Activated T-cell treated with anti-CD3 and anti-CD28 coated beads, Interleukin-2, amount 50 U/mL, for 72 hours (primary cell): ENCODE measurements at regions not wholly inside any gene's neighbourhood (a gene's known extent, or its start where the extent isn't known, plus 50 kb on each side); places are given as distances from the start of the nearest gene placed in this dataset.

Experiments
- ATAC-seq, 2 donors: fragments of 150-1000 bp; cut with Tn5 transposase; replicated peaks in 1 of 2; 2 replicates each; pipeline ENCODE4 v1.10.0; 2021; ENCODE audit warnings: moderate library complexity in 2 of 2, mild to moderate bottlenecking in 1 of 2
- DNase-seq, 2 donors: peaks; one replicate each; pipeline ENCODE4 v3.0.0; 2021 to 2022; ENCODE audit warnings: mixed read lengths in 1 of 2
- H3K27ac Mint-ChIP-seq: one replicate; pipeline ENCODE4 v1.8.0; 2022; ENCODE audit warnings: mild to moderate bottlenecking, moderate library complexity, mixed read lengths
- H3K27me3 Mint-ChIP-seq: one replicate; pipeline ENCODE4 v1.8.0; 2022; ENCODE audit warnings: low read depth, mixed read lengths
- H3K36me3 Mint-ChIP-seq, 2 donors: one replicate each; pipeline ENCODE4 v1.8.0; 2022; ENCODE audit warnings: mixed read lengths in 2 of 2, mild to moderate bottlenecking in 1 of 2; ENCODE audit not compliant: insufficient read depth in 2 of 2
- H3K4me1 Mint-ChIP-seq: one replicate; pipeline ENCODE4 v1.8.0; 2022; ENCODE audit warnings: low read depth, mixed read lengths
- H3K4me3 Mint-ChIP-seq, 2 donors: one replicate each; pipeline ENCODE4 v1.8.0; 2022; ENCODE audit warnings: mild to moderate bottlenecking in 2 of 2, mixed read lengths in 2 of 2, moderate library complexity in 2 of 2
- H3K9me3 Mint-ChIP-seq, 2 donors: one replicate each; pipeline ENCODE4 v1.8.0; 2022; ENCODE audit warnings: mixed read lengths in 2 of 2

DNA sequence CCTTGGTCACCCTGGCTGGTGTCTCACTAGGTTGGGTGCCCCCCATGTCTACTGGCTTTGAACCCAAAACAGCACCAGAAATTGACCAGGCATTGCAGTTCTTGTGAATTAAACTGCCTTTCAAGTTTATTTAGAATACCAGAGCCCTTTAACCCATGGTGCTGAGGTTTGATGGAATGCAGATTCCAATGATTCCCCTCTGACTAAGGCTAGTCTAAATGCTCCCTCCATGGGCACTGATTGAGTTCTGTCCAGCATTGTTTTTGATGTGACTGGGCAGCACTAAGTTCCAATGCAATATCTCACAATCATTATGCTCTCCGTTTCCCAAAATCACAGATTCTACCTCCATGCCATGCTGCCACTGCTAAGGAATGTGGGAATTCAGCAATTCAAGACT, 1047.4 kb upstream of the LRRN3 start:
- Mint-ChIP-seq H3K36me3 (no peaks in the 10 kb centered on the region), H3K4me1 (no peaks in the 10 kb centered on the region), H3K9me3 (peaks cover 2 to 5% of the 10 kb centered on the region in 2 donors), H3K27me3 (no peaks in the 10 kb centered on the region), H3K27ac (no peak overlapping the region), H3K4me3 (no peak overlapping the region)
- ATAC-seq = no peak
- no peak for DNase-seq

DNA sequence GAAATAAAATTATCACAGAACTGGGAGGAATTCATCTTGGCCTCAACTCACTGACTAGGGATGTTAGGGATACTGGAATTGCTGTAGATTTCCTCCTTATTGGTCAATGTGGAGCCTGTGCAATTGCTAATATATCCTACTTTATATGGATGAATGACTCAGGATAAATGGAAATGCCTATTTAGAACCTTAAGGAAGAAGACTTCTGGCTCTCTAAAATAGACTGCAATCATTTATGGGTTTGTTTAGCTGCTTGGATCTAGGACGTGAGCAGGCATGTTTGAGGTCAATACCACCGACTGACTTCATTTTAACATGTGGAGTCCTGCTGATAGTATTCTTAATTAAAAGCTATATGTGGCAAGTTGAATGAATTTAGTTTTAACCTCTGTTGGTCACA, 1040.1 kb upstream of the LRRN3 start:
- Mint-ChIP-seq H3K4me1 (no peaks in the 10 kb centered on the region), H3K4me3 (no peak overlapping the region), H3K36me3 (no peaks in the 10 kb centered on the region), H3K9me3 (no peaks in the 10 kb centered on the region), H3K27me3 (no peaks in the 10 kb centered on the region), H3K27ac (no peak overlapping the region)
- DNase-seq (no peak), ATAC-seq (no peak)

DNA sequence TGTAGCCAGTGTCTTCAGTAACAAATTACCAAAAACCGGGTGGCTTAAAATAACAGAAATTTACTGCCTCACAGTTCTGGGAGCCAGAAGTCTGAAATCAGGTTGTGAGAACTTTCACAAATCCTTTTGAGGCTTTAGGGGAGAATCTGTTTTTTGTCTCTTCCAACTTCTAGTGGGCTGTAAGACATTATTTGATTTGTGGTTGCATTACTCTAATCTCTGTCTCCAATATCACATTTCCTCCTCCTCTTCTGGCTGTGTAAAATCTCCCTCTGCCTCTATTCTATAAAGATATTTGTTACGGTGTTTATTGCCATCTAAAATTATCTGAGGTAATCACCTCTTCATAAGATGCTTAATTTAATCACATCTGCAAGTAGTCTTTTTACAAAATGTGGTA, 1039.6 kb upstream of the LRRN3 start:
- H3K9me3 Mint-ChIP-seq = no peaks in the 10 kb centered on the region
- no peaks in the 10 kb centered on the region for H3K4me1 Mint-ChIP-seq
- no peak for DNase-seq
- ATAC-seq = no peak
- no peaks in the 10 kb centered on the region for H3K36me3 Mint-ChIP-seq
- H3K27ac Mint-ChIP-seq = no peak overlapping the region
- no peak overlapping the region for H3K4me3 Mint-ChIP-seq
- H3K27me3 Mint-ChIP-seq = no peaks in the 10 kb centered on the region

DNA sequence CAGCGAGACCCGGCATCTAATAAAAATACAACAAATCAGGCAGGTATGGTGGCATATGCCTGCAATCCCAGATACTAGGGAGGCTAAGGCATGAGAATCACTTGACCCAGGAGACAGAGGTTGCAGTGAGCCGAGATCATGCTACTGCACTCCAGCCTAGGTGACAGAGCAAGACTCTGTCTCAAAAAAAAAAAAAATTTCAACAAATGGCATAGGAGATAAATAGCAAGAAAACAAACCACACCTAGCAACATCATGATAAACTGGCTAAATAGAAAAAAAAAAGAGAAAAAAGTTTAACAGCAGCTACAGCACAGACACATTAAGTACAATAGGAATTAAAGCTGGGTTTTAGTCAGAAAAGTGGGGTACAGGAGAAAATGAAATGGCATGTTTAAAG, 1034.6 kb upstream of the LRRN3 start:
- Mint-ChIP-seq H3K27ac (no peak overlapping the region), H3K4me3 (no peak overlapping the region), H3K36me3 (no peaks in the 10 kb centered on the region), H3K9me3 (no peaks in the 10 kb centered on the region), H3K4me1 (no peaks in the 10 kb centered on the region), H3K27me3 (no peaks in the 10 kb centered on the region)
- ATAC-seq (no peak), DNase-seq (no peak)

DNA sequence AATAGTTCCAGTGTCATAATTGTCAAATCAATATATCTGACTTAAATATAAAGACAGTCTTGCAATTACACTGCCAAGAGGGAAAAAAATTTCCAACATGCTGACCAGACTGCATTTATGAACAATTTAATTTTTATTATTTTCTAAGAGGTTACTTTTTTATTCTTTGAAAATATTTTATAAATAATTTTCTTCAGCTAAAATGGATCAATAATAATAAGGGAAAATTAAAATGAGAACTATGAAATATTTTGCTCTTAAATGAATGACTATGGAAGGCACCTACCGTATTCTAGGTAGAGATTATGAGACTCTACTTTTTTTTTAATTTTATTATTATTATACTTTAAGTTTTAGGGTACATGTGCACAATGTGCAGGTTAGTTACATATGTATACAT, 1032.5 kb upstream of the LRRN3 start:
- Mint-ChIP-seq H3K27ac (no peak overlapping the region), H3K9me3 (no peaks in the 10 kb centered on the region), H3K4me1 (no peaks in the 10 kb centered on the region), H3K36me3 (no peaks in the 10 kb centered on the region), H3K27me3 (no peaks in the 10 kb centered on the region), H3K4me3 (no peak overlapping the region)
- ATAC-seq (no peak), DNase-seq (no peak)

DNA sequence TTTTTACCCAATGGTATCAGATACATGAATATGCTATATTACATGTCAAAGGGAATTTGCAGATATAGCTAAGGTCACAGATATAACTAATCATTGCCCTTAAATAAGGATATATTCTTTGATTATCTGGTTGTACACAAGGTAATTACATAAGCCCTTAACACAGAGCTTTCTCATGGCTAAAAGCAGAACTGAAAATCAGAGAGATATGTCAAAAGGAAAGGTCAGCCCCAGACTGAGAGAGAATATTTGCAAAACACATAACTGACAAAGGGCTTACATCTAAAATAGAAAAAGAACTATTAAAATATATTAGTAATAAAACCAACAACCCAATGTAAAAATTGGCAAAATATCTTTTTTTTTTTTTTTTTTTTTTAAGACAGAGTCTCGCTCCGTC, 1029.5 kb upstream of the LRRN3 start:
- Mint-ChIP-seq H3K4me1 (no peaks in the 10 kb centered on the region), H3K27me3 (no peaks in the 10 kb centered on the region), H3K36me3 (no peaks in the 10 kb centered on the region), H3K4me3 (no peak overlapping the region), H3K27ac (no peak overlapping the region), H3K9me3 (no peaks in the 10 kb centered on the region)
- DNase-seq (no peak), ATAC-seq (no peak)

DNA sequence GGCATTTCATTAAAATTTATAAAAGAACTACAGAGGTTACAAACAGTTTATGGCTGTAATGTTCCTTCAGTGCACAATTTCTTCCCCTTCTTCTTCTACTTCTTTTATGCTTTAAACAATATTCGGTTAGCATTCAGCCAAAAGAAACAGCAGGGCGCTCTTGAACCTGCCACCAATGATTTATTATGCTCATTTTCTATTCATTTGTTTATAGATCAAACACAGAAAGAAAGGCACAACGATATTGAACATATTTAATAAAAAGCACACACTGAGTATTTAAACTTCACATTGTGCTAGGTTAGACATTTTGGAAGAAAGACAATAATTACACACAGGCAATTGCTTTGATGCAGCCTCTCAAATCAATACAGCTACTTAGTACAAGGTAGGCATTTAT, 1025.8 kb upstream of the LRRN3 start:
- Mint-ChIP-seq H3K27me3 (no peaks in the 10 kb centered on the region), H3K4me1 (no peaks in the 10 kb centered on the region), H3K9me3 (no peaks in the 10 kb centered on the region), H3K36me3 (no peaks in the 10 kb centered on the region), H3K4me3 (no peak overlapping the region), H3K27ac (no peak overlapping the region)
- DNase-seq (no peak), ATAC-seq (no peak)

DNA sequence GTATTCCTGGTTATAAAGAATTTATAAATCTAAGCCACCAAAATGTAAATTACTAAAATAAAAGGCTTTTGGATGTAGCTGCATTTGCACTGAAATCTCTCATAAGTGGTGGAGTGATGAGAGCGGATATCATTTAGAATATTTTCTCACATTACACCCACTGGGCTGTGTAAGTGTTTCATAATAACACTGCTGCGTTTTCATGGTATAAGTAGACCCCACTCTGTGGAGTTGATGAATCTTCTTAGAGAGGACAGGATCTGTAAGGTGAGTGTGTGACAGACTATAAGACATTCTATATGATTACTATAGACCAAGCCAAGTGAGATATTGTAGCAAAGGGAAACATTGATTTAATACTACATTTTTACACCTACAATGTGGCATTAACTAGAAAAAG, 1024.1 kb upstream of the LRRN3 start:
- Mint-ChIP-seq H3K9me3 (no peaks in the 10 kb centered on the region), H3K4me1 (no peaks in the 10 kb centered on the region), H3K36me3 (no peaks in the 10 kb centered on the region), H3K4me3 (no peak overlapping the region), H3K27me3 (no peaks in the 10 kb centered on the region), H3K27ac (no peak overlapping the region)
- no peak for DNase-seq
- no peak for ATAC-seq

DNA sequence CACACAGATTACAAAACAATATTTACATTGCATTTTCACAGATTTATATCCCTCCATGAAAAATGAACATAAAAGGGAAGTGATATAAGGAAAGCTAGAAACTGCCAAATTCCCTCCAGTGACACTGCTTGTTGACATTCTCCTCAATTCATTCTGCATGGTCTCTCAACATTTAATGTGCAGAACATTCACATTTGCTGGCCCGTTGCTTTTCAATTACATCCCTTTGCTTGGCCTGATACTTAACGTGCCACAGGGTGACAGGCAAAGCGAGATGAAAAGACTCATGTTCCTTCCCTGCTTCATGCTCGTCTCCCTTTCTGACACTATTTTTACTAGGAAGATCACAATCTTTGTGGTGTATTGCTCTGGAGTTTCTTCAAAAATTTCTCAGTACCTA, 1019.7 kb upstream of the LRRN3 start:
- Mint-ChIP-seq H3K36me3 (no peaks in the 10 kb centered on the region), H3K27ac (no peak overlapping the region), H3K27me3 (no peaks in the 10 kb centered on the region), H3K9me3 (no peaks in the 10 kb centered on the region), H3K4me3 (no peak overlapping the region), H3K4me1 (no peaks in the 10 kb centered on the region)
- DNase-seq = no peak
- no peak for ATAC-seq

DNA sequence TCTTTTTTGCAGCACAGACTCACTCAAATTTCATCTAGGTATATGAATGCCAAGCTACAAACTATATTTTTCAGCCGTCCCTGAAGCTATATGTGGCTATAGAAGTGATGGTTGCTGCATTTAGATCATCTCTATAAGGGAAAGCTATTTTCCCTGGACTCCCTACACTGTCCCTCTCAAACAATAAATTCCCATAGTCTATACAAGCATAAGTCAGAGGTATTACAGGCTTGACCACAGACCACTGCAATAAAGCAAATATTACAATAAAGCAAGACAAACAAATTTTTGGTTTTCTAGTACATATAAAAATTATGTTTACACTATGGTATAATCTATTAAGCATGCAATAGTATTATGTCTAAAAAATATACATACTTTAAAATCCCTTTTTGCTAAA, 1015.5 kb upstream of the LRRN3 start:
- no peaks in the 10 kb centered on the region for H3K4me1 Mint-ChIP-seq
- ATAC-seq = no peak
- DNase-seq = no peak
- peaks cover 0 to 4% of the 10 kb centered on the region in 2 donors for H3K9me3 Mint-ChIP-seq
- no peaks in the 10 kb centered on the region for H3K36me3 Mint-ChIP-seq
- H3K27me3 Mint-ChIP-seq = no peaks in the 10 kb centered on the region
- no peak overlapping the region for H3K4me3 Mint-ChIP-seq
- no peak overlapping the region for H3K27ac Mint-ChIP-seq

DNA sequence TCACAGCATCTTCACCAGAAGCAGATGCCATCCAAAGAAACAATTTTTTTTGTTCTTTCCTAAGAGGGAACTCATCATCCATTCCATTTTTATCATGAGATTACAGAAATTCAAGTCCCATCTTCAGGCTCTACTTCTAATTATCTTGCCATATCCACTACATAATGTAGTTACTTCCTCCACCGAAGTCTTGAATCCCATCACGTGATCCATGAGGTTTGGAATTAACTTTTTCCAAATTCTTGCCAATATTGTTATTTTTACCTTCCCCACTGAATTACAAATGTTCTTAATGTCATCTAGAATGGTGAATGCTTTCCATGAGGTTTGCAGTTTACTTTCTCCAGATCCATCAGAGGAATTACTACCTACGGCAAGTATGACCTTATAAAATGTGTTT, 1014.7 kb upstream of the LRRN3 start:
- ATAC-seq (no peak), DNase-seq (no peak)
- no peaks in the 10 kb centered on the region for H3K36me3 Mint-ChIP-seq
- H3K27ac Mint-ChIP-seq = no peak overlapping the region
- H3K9me3 Mint-ChIP-seq = peaks cover 0 to 4% of the 10 kb centered on the region in 2 donors
- no peak overlapping the region for H3K4me3 Mint-ChIP-seq
- no peaks in the 10 kb centered on the region for H3K27me3 Mint-ChIP-seq
- no peaks in the 10 kb centered on the region for H3K4me1 Mint-ChIP-seq

DNA sequence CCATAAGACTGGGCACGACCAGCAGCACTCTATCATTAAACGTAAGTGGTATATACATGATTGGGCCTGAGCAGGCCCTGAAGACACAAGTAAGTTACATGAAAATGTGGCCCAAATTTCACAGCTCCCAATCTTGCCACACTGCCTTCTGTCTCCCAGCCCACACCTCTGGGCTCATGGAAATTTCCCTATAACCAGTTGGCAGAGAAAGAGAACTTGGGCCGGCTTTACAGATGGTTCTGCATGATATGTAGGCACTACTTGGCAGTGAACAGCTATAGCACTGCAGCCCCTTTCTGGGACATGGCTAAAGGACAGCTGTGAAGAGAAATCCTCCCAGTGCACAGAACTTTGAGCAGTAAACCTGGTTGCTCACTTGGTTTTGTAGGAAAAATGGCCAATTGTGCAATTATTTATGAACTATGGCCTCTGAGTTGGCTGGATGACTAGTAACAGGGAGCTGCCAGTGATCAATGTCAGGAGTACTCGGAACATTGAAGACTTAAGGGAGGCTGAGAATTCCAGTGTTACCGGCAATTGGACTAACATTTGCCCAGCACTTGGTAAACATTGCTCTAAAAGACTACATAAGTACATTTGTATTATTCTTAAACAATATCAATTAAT, 1006.6 kb upstream of the LRRN3 start:
- H3K9me3 Mint-ChIP-seq = no peaks in the 10 kb centered on the region
- no peak overlapping the region for H3K27ac Mint-ChIP-seq
- no peaks in the 10 kb centered on the region for H3K36me3 Mint-ChIP-seq
- peaks cover 8% of the 10 kb centered on the region for H3K27me3 Mint-ChIP-seq
- DNase-seq (no peak), ATAC-seq (no peak)
- no peak overlapping the region for H3K4me3 Mint-ChIP-seq
- H3K4me1 Mint-ChIP-seq = no peaks in the 10 kb centered on the region

DNA sequence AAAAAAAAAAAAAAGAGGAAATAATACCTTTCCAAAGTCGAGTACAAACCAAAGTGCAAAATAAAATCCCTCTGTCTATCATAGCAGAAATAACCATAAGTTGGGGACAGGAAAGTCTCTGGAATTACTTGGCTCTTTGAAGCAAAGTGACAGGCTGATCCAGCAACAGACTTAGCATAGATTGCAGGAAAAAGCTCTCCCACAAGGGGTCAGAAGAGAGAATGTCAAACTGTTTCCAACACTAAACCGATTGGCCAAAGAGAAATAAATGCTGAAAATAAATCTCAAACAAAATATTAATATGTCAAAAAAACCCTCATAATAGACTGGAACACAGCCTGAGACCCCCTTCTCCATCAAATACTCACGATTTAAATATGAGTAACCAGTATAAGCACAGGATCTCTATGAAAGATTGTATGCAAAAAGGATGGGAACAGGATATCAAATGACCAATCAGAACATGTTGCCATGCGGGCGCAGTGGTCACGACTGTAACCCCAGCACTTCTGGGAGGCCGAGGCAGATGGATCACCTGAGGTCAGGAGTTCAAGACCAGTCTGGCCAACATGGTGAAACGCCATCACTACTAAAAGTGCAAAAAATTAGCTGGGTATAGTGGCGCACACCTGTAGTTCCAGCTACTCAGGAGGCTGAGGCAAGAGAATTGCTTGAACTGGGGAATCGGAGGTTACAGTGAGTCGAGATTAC, 1000.7 kb upstream of the LRRN3 start:
- no peaks in the 10 kb centered on the region for H3K9me3 Mint-ChIP-seq
- no peaks in the 10 kb centered on the region for H3K4me1 Mint-ChIP-seq
- ATAC-seq (no peak), DNase-seq (no peak)
- no peaks in the 10 kb centered on the region for H3K36me3 Mint-ChIP-seq
- H3K27ac Mint-ChIP-seq = no peak overlapping the region
- peaks cover 15% of the 10 kb centered on the region for H3K27me3 Mint-ChIP-seq
- H3K4me3 Mint-ChIP-seq = no peak overlapping the region

DNA sequence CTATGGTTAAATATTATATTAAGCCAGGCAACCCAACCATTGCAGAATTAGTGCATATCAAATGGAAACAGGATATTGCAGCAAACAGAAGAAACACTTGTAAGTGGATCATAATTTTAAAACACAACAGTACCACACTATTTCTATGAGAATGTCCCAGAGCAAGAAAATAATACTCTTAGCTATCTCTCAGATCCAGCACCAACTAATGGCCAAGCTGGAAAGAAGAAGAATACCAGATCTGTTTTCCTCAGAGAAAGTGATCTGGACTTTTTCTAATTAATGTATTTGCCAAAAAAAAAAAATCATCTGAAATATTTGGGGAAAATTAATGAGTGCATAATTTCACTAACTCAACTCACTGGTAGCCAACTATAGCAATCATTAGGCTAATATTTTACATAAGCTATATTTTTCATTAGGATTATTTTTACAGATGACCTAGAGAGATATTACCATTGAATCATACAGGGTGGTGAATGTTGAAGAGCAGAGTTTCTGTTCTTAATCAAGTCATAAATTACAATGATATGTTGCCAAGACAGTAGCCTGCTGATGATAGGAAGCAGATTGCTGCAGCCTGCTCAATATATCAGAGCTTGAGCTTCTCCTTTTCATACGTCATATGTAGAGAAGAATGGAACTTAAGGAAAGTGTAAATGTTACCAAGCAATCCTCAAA, 995.4 kb upstream of the LRRN3 start:
- peaks cover 0 to 2% of the 10 kb centered on the region in 2 donors for H3K9me3 Mint-ChIP-seq
- H3K4me1 Mint-ChIP-seq = no peaks in the 10 kb centered on the region
- no peak for DNase-seq
- peaks cover 7% of the 10 kb centered on the region for H3K27me3 Mint-ChIP-seq
- H3K36me3 Mint-ChIP-seq = no peaks in the 10 kb centered on the region
- no peak for ATAC-seq
- no peak overlapping the region for H3K27ac Mint-ChIP-seq
- H3K4me3 Mint-ChIP-seq = no peak overlapping the region
